ENCODE measurements at regions not wholly inside any gene's neighbourhood (a gene's known extent, or its start where the extent isn't known, plus 50 kb on each side); places are given as distances from the start of the nearest gene placed in this dataset.

- Histone ChIP-seq H3K9me3 (ENCODE audit: control insufficient read depth in 4 of 4, insufficient read depth in 3 of 4, low read length in 3 of 4) (peaks cover 0 to 2% (median 0%) of the 10 kb centered on the region in 4 donors), H3K4me1 (ENCODE audit: control insufficient read depth in 5 of 5, insufficient read depth in 5 of 5, low read length in 5 of 5) (peaks cover 0 to under 1% (median 0%) of the 10 kb centered on the region in 5 donors), H3K27me3 (ENCODE audit: control insufficient read depth in 3 of 3, insufficient read depth in 3 of 3, low read length in 2 of 3) (no peaks in the 10 kb centered on the region), H3K27ac (ENCODE audit: low read depth in 1 of 2, low read length in 1 of 2) (no peak overlapping the region), H3K36me3 (ENCODE audit: control insufficient read depth in 4 of 4, insufficient read depth in 4 of 4, low read length in 4 of 4) (no peaks in the 10 kb centered on the region), H3K4me3 (no peak overlapping the region), H3K9ac (ENCODE audit: insufficient read depth in 1 of 2, low read length in 2 of 2) (no peak overlapping the region)
- no peak for TF ChIP-seq CTCF (IDR thresholded peaks at IDR 0.05; ENCODE audit: control extremely low read depth, extremely low read depth)
- WGBS, 2 donors: 72 to 87% methylated on average over 3 of the region's 3 CpGs
- no peak for DNase-seq
- ATAC-seq (ENCODE audit: insufficient read depth, low FRiP score): no peak
These were observed 116.0 kb upstream of the RAB27B start for GRCh38 chr18:54712306-54712705.

- TF ChIP-seq CTCF (IDR thresholded peaks at IDR 0.05; ENCODE audit: control extremely low read depth, extremely low read depth): no peak
- DNase-seq: no peak
- Histone ChIP-seq H3K9me3 (ENCODE audit: control insufficient read depth in 4 of 4, insufficient read depth in 3 of 4, low read length in 3 of 4) (peaks cover 0 to 2% (median 0%) of the 10 kb centered on the region in 4 donors), H3K27me3 (ENCODE audit: control insufficient read depth in 3 of 3, insufficient read depth in 3 of 3, low read length in 2 of 3) (no peaks in the 10 kb centered on the region), H3K36me3 (ENCODE audit: control insufficient read depth in 4 of 4, insufficient read depth in 4 of 4, low read length in 4 of 4) (no peaks in the 10 kb centered on the region), H3K4me1 (ENCODE audit: control insufficient read depth in 5 of 5, insufficient read depth in 5 of 5, low read length in 5 of 5) (peaks cover 0 to 5% (median 0%) of the 10 kb centered on the region in 5 donors), H3K9ac (ENCODE audit: insufficient read depth in 1 of 2, low read length in 2 of 2) (no peak overlapping the region), H3K4me3 (no peak overlapping the region), H3K27ac (ENCODE audit: low read depth in 1 of 2, low read length in 1 of 2) (no peak overlapping the region)
- WGBS, 2 donors: 80 to 84% methylated on average over 8 of the region's 8 CpGs
- ATAC-seq (ENCODE audit: insufficient read depth, low FRiP score): no peak
These were observed 115.5 kb upstream of the RAB27B start for GRCh38 chr18:54712758-54713157.

- H3K27ac ChIP-seq (ENCODE audit: low read depth in 1 of 2, low read length in 1 of 2): no peak overlapping the region
- H3K4me3 ChIP-seq: no peak overlapping the region
- TF ChIP-seq CTCF (IDR thresholded peaks at IDR 0.05; ENCODE audit: control extremely low read depth, extremely low read depth): no peak
- DNase-seq (no peak), ATAC-seq (ENCODE audit: insufficient read depth, low FRiP score) (no peak)
- no peaks in the 10 kb centered on the region for H3K36me3 ChIP-seq (ENCODE audit: control insufficient read depth in 4 of 4, insufficient read depth in 4 of 4, low read length in 4 of 4)
- no peaks in the 10 kb centered on the region for H3K27me3 ChIP-seq (ENCODE audit: control insufficient read depth in 3 of 3, insufficient read depth in 3 of 3, low read length in 2 of 3)
- 88 to 91% methylated on average over 4 of the region's 4 CpGs for WGBS, 2 donors
- H3K9me3 ChIP-seq (ENCODE audit: control insufficient read depth in 4 of 4, insufficient read depth in 3 of 4, low read length in 3 of 4): peaks cover 0 to 2% (median 0%) of the 10 kb centered on the region in 4 donors
- H3K4me1 ChIP-seq (ENCODE audit: control insufficient read depth in 5 of 5, insufficient read depth in 5 of 5, low read length in 5 of 5): peaks cover 0 to 9% (median 0%) of the 10 kb centered on the region in 5 donors
- H3K9ac ChIP-seq (ENCODE audit: insufficient read depth in 1 of 2, low read length in 2 of 2): no peak overlapping the region
These were observed 114.9 kb upstream of the RAB27B start for GRCh38 chr18:54713386-54713785.

GRCh38 chr18:54714851-54715250 is 113.4 kb upstream of the RAB27B start:
- Histone ChIP-seq H3K27me3 (ENCODE audit: control insufficient read depth in 3 of 3, insufficient read depth in 3 of 3, low read length in 2 of 3) (no peaks in the 10 kb centered on the region), H3K4me3 (no peak overlapping the region), H3K9ac (ENCODE audit: insufficient read depth in 1 of 2, low read length in 2 of 2) (no peak overlapping the region), H3K27ac (ENCODE audit: low read depth in 1 of 2, low read length in 1 of 2) (no peak overlapping the region), H3K9me3 (ENCODE audit: control insufficient read depth in 4 of 4, insufficient read depth in 3 of 4, low read length in 3 of 4) (peaks cover 0 to 2% (median 0%) of the 10 kb centered on the region in 4 donors), H3K4me1 (ENCODE audit: control insufficient read depth in 5 of 5, insufficient read depth in 5 of 5, low read length in 5 of 5) (peaks cover 0 to 9% (median 0%) of the 10 kb centered on the region in 5 donors), H3K36me3 (ENCODE audit: control insufficient read depth in 4 of 4, insufficient read depth in 4 of 4, low read length in 4 of 4) (no peaks in the 10 kb centered on the region)
- ATAC-seq (ENCODE audit: insufficient read depth, low FRiP score) (no peak), DNase-seq (no peak)
- TF ChIP-seq CTCF (IDR thresholded peaks at IDR 0.05; ENCODE audit: control extremely low read depth, extremely low read depth): no peak
- WGBS, 2 donors: 32 to 50% methylated on average over 1 of the region's 1 CpG
